H9 (cell line): ENCODE measurements at regions not wholly inside any gene's neighbourhood (a gene's known extent, or its start where the extent isn't known, plus 50 kb on each side); places are given as distances from the start of the nearest gene placed in this dataset.
A peak's percentile ranks its signal among the peaks of the same experiment; 100 is the strongest.

Experiments
- DNase-seq: peaks from one replicate; pipeline ENCODE4 v3.0.0-alpha.2; 2017
- H2AFZ ChIP-seq: one replicate; pipeline ENCODE4 v1.6.1; 2013; ENCODE audit warnings: mild to moderate bottlenecking, low read length, control low read depth, moderate library complexity
- H2AK5ac ChIP-seq: 2 replicates; pipeline ENCODE4 v1.6.1; 2013; ENCODE audit warnings: low read length, control low read depth, mixed read lengths; ENCODE audit not compliant: insufficient read length
- H2BK120ac ChIP-seq: one replicate; pipeline ENCODE4 v1.6.1; 2013; ENCODE audit warnings: low read depth, mild to moderate bottlenecking, low read length, control low read depth, inconsistent platforms; ENCODE audit not compliant: poor library complexity, severe bottlenecking
- H2BK12ac ChIP-seq: 2 replicates; pipeline ENCODE4 v1.6.1; 2013; ENCODE audit warnings: low read length, control low read depth, mixed read lengths, low read depth; ENCODE audit not compliant: insufficient read length
- H2BK15ac ChIP-seq: 2 replicates; pipeline ENCODE4 v1.6.1; 2013; ENCODE audit warnings: low read depth, low read length, control low read depth
- H2BK20ac ChIP-seq: one replicate; pipeline ENCODE4 v1.6.1; 2013; ENCODE audit warnings: low read depth, mild to moderate bottlenecking, low read length, control low read depth, inconsistent platforms; ENCODE audit not compliant: poor library complexity, severe bottlenecking
- H2BK5ac ChIP-seq: 2 replicates; pipeline ENCODE4 v1.6.1; 2013; ENCODE audit warnings: low read length, control low read depth, mixed read lengths; ENCODE audit not compliant: insufficient read length
- H3K14ac ChIP-seq: 2 replicates; pipeline ENCODE4 v1.6.1; 2013; ENCODE audit warnings: low read length, control low read depth; ENCODE audit not compliant: insufficient read depth
- H3K18ac ChIP-seq: 2 replicates; pipeline ENCODE4 v1.6.1; 2013; ENCODE audit warnings: low read depth, mild to moderate bottlenecking, mixed read lengths, low read length, control low read depth; ENCODE audit not compliant: insufficient read length
- H3K23ac ChIP-seq: 2 replicates; pipeline ENCODE4 v1.6.1; 2013; ENCODE audit warnings: low read length, control low read depth, mixed read lengths, low read depth; ENCODE audit not compliant: insufficient read length
- H3K23me2 ChIP-seq: 2 replicates; pipeline ENCODE4 v1.6.1; 2013; ENCODE audit warnings: low read depth, mild to moderate bottlenecking, mixed read lengths, low read length, control low read depth; ENCODE audit not compliant: insufficient read length, poor library complexity, severe bottlenecking
- H3K27ac ChIP-seq: 2 replicates; pipeline ENCODE4 v1.5.1; 2013; ENCODE audit warnings: low read length, control low read depth, mixed read lengths, low read depth; ENCODE audit not compliant: insufficient read length
- H3K27me3 ChIP-seq: 2 replicates; pipeline ENCODE4 v1.6.1; 2013; ENCODE audit warnings: low read length, control low read depth, inconsistent platforms; ENCODE audit not compliant: insufficient read depth
- H3K4ac ChIP-seq: 2 replicates; pipeline ENCODE4 v1.6.1; 2013; ENCODE audit warnings: low read depth, mild to moderate bottlenecking, control low read depth, inconsistent platforms, low read length, moderate library complexity
- H3K4me1 ChIP-seq: 2 replicates; pipeline ENCODE4 v1.6.1; 2013; ENCODE audit warnings: low read length, control low read depth, inconsistent platforms; ENCODE audit not compliant: insufficient read depth
- H3K4me2 ChIP-seq: 2 replicates; pipeline ENCODE4 v1.6.1; 2013; ENCODE audit warnings: low read length, control low read depth, mixed read lengths; ENCODE audit not compliant: insufficient read length, insufficient read depth
- H3K56ac ChIP-seq: 2 replicates; pipeline ENCODE4 v1.6.1; 2013; ENCODE audit warnings: low read depth, mild to moderate bottlenecking, mixed read lengths, low read length, control low read depth; ENCODE audit not compliant: insufficient read length
- H3K79me1 ChIP-seq: 2 replicates; pipeline ENCODE4 v1.6.1; 2013; ENCODE audit warnings: low read depth, mild to moderate bottlenecking, moderate library complexity, low read length, control low read depth, inconsistent platforms; ENCODE audit not compliant: insufficient read depth, poor library complexity, severe bottlenecking
- H3K79me2 ChIP-seq: 2 replicates; pipeline ENCODE4 v1.6.1; 2013; ENCODE audit warnings: low read length, control low read depth, inconsistent platforms; ENCODE audit not compliant: insufficient read depth
- H3K9ac ChIP-seq: 2 replicates; pipeline ENCODE4 v1.6.1; 2013; ENCODE audit warnings: low read length, control low read depth, mixed read lengths; ENCODE audit not compliant: insufficient read length; ENCODE audit errors: extremely low read depth
- H3K9me3 ChIP-seq: one replicate; pipeline ENCODE4 v1.6.1; 2013; ENCODE audit warnings: low read depth, low read length, inconsistent platforms; ENCODE audit not compliant: control insufficient read depth
- H3T11ph ChIP-seq: one replicate; pipeline ENCODE4 v1.6.1; 2013; ENCODE audit warnings: mild to moderate bottlenecking, low read length, control low read depth, inconsistent platforms
- H4K20me1 ChIP-seq: one replicate; pipeline ENCODE4 v1.6.1; 2013; ENCODE audit not compliant: control insufficient read depth, insufficient read length, insufficient read depth
- H4K5ac ChIP-seq: 2 replicates; pipeline ENCODE4 v1.6.1; 2013; ENCODE audit warnings: low read depth, mild to moderate bottlenecking, mixed read lengths, low read length, control low read depth; ENCODE audit not compliant: insufficient read length
- H4K8ac ChIP-seq: replicated peaks from 2 replicates; pipeline ENCODE4 v1.6.1; 2013; ENCODE audit warnings: low read length, control low read depth, mixed read lengths, low read depth; ENCODE audit not compliant: insufficient read length
- H4K91ac ChIP-seq: 2 replicates; pipeline ENCODE4 v1.6.1; 2013; ENCODE audit warnings: low read depth, mild to moderate bottlenecking, moderate library complexity, mixed read lengths, low read length, control low read depth; ENCODE audit not compliant: insufficient read length
- H3K27ac Mint-ChIP-seq, 3 experiments: 2 replicates in 2 of 3; 3 replicates in 1 of 3; pipeline ENCODE4 v1.8.0; 2020 to 2021; ENCODE audit warnings: mixed read lengths in 3 of 3, mild to moderate bottlenecking in 1 of 3, moderate library complexity in 1 of 3
- H3K27me3 Mint-ChIP-seq: 2 replicates; pipeline ENCODE4 v1.8.0; 2021; ENCODE audit warnings: low read depth, mild to moderate bottlenecking, moderate library complexity, mixed read lengths
- H3K36me3 Mint-ChIP-seq, 3 experiments: 2 replicates in 2 of 3; 3 replicates in 1 of 3; pipeline ENCODE4 v1.8.0; 2020 to 2021; ENCODE audit warnings: low read depth in 3 of 3, mixed read lengths in 3 of 3; ENCODE audit not compliant: insufficient read depth in 1 of 3
- H3K4me1 Mint-ChIP-seq, 2 experiments: 2 replicates each; pipeline ENCODE4 v1.8.0; 2020; ENCODE audit warnings: mixed read lengths in 2 of 2
- H3K4me3 Mint-ChIP-seq, 2 experiments: 2 replicates in 1 of 2; 3 replicates in 1 of 2; pipeline ENCODE4 v1.8.0; 2020 to 2021; ENCODE audit warnings: mild to moderate bottlenecking in 2 of 2, mixed read lengths in 2 of 2, moderate library complexity in 1 of 2
- H3K9me3 Mint-ChIP-seq, 2 experiments: 2 replicates in 1 of 2; 3 replicates in 1 of 2; pipeline ENCODE4 v1.8.0; 2020; ENCODE audit warnings: mild to moderate bottlenecking in 2 of 2, mixed read lengths in 2 of 2, moderate library complexity in 1 of 2
- CTCF ChIP-seq: fragments of 200-600 bp; sonication (generic); conservative IDR thresholded peaks from 3 replicates; pipeline ENCODE4 v1.8.0; 2021; ENCODE audit warnings: antibody characterized with exemption, mild to moderate bottlenecking
- WGBS: extraction: QIAGEN DNeasy Blood & Tissue Kit; methylation state at CpG from one replicate; pipeline ENCODE4 v1.1.7; 2013; ENCODE audit warnings: missing lambda C conversion rate, low lambda C conversion rate, mixed read lengths; ENCODE audit not compliant: insufficient read length; ENCODE audit errors: extremely low coverage; 5-methylcytosine and 5-hydroxymethylcytosine counted together

- H3K18ac ChIP-seq = no peak overlapping the region
- H3K4me1 ChIP-seq = no peaks in the 10 kb centered on the region
- no peak overlapping the region for H3K14ac ChIP-seq
- no peak overlapping the region for H2BK20ac ChIP-seq
- H3K27ac Mint-ChIP-seq = no peak overlapping the region
- no CpG with 5 or more reads among the region's 8 CpGs for WGBS
- peak overlapping the region; percentile 36 for H2BK120ac ChIP-seq
- H3K79me1 ChIP-seq = no peaks in the 10 kb centered on the region
- no peaks in the 10 kb centered on the region for H3K23me2 ChIP-seq
- no peak overlapping the region for H2AFZ ChIP-seq
- peaks cover 2 to 18% (median 4%) of the 10 kb centered on the region in 3 experiments; a peak in 5 of 7 replicates for H3K36me3 Mint-ChIP-seq
- peaks cover 0 to 4% of the 10 kb centered on the region in 2 experiments; a peak in 1 of 4 replicates for H3K4me1 Mint-ChIP-seq
- H3K27ac ChIP-seq = no peak overlapping the region
- H3K27me3 ChIP-seq = no peaks in the 10 kb centered on the region; the same call in 1 of the 2 replicates
- no peaks in the 10 kb centered on the region for H3K9me3 ChIP-seq
- no peak overlapping the region for H2BK5ac ChIP-seq
- H3K4me3 Mint-ChIP-seq = no peak overlapping the region
- H4K20me1 ChIP-seq = no peaks in the 10 kb centered on the region
- H3K9me3 Mint-ChIP-seq = peaks cover 8 to 25% of the 10 kb centered on the region in 2 experiments
- peak overlapping the region; percentile 65 for H2AK5ac ChIP-seq
- no peak overlapping the region for H3K9ac ChIP-seq
- H4K8ac ChIP-seq = no peak overlapping the region
- H3K27me3 Mint-ChIP-seq = peaks cover 21% of the 10 kb centered on the region
- H4K91ac ChIP-seq = no peak overlapping the region
- no peak overlapping the region for H3K4ac ChIP-seq
- peak; percentile 41 for DNase-seq
- H4K5ac ChIP-seq = no peak overlapping the region
- no peak overlapping the region for H3T11ph ChIP-seq
- H3K4me2 ChIP-seq = no peak overlapping the region
- peak; percentile 74 for TF ChIP-seq CTCF
- no peak overlapping the region for H3K56ac ChIP-seq
- no peak overlapping the region for H2BK15ac ChIP-seq
- no peaks in the 10 kb centered on the region for H3K79me2 ChIP-seq
- no peak overlapping the region for H2BK12ac ChIP-seq
- H3K23ac ChIP-seq = no peak overlapping the region
Measured at GRCh38 chr13:39284801-39285388, 246.6 kb downstream of the NHLRC3 start.
